B cell (primary cell): ENCODE measurements at regions not wholly inside any gene's neighbourhood (a gene's known extent, or its start where the extent isn't known, plus 50 kb on each side); places are given as distances from the start of the nearest gene placed in this dataset.

Experiments used
- EZH2 ChIP-seq: IDR thresholded peaks from 2 replicates; pipeline ENCODE4 v1.6.1; 2012; ENCODE audit warnings: borderline replicate concordance, low read depth, mild to moderate bottlenecking, moderate library complexity, low read length; ENCODE audit not compliant: insufficient read depth, poor library complexity, severe bottlenecking
- TF ChIP-seq, protein P1 (sequence below): fragments of 200-600 bp; IDR thresholded peaks from one replicate; pipeline ENCODE4 v1.8.0; 2022; ENCODE audit warnings: antibody characterized with exemption, mild to moderate bottlenecking

DNA sequence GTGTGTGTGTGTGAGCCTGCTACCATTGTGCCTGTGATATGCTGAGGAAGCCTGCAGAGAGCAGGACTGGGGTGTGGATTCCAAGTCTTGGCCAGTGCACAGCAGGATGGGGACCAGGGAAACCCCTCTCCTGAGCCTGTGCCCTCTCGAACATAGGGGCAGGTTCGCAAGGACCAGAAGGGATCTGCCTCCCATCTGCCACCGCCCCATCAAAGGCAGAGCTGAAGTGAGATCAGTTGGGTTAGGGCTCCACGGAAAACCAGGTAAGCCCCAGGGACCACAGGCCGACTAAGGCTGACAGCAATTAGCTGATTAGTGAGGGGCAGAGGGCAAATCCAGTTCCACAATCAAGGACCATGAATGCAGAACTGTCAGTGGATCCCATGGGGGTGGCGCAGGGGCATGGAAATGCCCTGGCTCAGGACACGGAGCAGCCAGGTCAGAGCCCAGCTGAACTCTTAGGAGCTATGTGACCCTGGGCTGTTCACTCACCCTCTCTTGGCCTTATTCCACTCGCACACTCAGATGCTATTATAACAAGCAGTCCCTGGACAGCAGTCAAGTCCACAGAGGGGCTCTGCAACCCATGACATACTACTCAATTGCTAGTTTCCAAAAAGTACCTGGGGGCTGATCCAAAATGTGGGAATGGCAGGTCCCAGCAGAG is 84.2 kb upstream of the ID2 start:
- TF ChIP-seq, protein P1, sequence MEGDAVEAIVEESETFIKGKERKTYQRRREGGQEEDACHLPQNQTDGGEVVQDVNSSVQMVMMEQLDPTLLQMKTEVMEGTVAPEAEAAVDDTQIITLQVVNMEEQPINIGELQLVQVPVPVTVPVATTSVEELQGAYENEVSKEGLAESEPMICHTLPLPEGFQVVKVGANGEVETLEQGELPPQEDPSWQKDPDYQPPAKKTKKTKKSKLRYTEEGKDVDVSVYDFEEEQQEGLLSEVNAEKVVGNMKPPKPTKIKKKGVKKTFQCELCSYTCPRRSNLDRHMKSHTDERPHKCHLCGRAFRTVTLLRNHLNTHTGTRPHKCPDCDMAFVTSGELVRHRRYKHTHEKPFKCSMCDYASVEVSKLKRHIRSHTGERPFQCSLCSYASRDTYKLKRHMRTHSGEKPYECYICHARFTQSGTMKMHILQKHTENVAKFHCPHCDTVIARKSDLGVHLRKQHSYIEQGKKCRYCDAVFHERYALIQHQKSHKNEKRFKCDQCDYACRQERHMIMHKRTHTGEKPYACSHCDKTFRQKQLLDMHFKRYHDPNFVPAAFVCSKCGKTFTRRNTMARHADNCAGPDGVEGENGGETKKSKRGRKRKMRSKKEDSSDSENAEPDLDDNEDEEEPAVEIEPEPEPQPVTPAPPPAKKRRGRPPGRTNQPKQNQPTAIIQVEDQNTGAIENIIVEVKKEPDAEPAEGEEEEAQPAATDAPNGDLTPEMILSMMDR, result no peak
- TF ChIP-seq EZH2, result no peak
